HG03097 (cell line): ENCODE measurements at regions not wholly inside any gene's neighbourhood (a gene's known extent, or its start where the extent isn't known, plus 50 kb on each side); places are given as distances from the start of the nearest gene placed in this dataset.
"Not testable (repeated sequence)": the region's sequence is repeated elsewhere in the genome, so short reads cannot be mapped to it uniquely, and the experiment has no call there.

Source experiments
- ATAC-seq: cut with Tn5 transposase; IDR thresholded peaks from one replicate; pipeline ENCODE4 v1.9.1; 2021; ENCODE audit not compliant: unreplicated experiment, low FRiP score

DNA sequence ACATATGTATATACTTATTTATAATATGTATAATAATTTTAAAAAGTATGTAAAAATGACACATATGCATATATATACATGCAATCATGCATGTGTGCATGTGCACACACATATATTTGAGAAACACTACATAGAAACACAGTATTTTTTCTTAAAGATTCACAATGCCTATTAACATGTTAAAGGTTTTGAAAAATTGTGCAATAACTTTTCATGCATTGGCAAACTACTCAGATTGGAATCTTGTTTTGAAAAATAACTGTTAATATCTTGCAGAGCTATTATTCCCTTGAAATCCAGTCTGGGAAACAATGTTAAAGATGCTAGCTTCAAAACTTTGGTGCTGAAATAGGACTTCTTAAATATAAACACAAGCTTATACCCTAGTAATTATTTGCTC, 256.2 kb upstream of the P2RY1 start:
- no peak for ATAC-seq

DNA sequence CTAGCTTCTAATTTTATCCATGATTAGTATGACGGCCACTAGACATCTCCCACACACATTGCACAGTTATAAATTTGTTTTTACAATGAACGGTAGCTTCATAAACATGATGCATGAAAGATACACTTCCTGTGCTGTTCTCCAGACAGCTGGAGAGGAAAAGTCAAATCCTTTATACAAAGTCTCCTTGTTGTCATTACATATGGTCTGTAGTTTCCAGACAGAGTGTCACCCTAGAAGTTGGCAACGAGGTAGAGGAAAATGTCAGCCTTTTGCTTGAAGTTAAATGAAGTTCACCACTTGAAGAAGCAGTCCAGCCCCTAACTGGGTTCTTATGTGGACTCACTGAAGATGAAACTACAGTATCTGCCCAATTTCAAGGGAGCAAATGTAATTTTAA, 253.0 kb upstream of the P2RY1 start:
- no peak for ATAC-seq

DNA sequence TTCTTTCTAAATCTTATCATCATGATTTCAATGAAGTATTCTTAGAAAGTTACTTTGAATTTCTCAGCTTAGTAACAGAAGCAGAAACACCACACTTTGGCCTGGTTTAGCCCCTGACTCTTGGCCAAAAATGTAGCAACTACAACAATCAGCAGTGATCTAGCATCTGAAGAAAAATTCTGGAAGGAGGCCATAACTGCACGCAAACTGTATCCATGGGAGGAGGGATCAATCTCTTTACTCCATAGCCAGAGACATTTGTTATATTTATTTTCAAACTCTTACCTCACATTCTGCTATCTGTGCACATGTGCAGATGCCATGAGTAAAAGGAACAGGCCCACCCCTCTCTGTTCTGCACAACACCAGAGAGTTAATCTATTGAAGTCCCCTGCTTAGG, 251.0 kb upstream of the P2RY1 start:
- ATAC-seq, result no peak

DNA sequence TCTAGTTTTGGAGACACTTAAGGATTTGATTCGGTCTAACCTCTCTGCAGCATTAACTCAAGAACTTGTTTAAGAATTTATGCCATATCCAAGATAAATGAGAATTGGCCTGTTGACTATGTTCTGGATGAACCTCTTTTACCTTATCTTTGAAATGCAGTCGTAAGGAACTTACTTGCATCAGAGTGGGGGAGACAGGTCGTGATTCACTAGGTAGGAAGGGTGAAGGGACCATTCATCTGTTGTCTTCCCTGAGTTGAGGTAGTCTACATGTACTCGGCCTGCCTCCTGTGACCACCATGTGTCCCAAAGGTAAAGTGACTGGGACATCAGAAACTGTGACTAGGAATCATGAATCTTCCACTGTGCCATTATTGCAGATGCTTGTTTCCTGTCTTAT, 248.0 kb upstream of the P2RY1 start:
- ATAC-seq, result no peak

DNA sequence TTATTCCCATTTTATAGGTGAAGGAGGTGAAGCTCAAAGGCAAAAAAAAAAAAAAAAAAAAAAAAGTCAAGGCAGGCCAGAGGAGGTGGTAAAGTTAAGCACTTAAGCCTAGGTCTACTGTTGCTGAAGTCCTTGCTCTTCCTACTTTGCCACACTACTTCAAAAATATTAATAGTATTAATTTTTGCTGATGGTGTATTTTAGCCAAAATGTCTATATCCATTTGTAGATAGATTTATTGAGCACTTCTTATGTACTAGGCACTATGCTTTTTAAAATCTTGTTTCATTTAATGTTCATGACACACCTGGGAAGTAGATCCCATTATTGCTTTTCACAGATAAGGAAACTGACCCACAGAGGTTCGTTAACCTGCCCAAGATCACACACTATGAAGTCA, 247.1 kb upstream of the P2RY1 start:
- ATAC-seq, result no peak

DNA sequence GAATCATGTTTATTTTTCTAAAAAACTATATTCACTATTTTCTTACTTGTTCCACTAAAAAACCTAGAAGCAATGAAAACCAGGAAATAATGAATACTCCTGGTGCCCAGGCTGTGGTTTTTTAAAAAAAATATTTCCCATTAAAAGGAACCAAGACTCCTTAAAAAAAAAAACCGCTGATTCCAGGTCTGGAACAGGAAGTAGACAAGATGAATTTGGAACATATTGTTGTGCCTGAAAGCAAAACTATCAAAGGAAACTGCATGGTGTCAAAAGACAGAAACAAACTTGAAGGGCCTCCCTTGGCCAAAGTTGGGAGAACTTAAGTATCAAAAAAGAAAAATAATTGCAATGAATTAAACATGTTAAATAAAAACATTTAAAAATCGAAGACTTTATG, 245.3 kb upstream of the P2RY1 start:
- ATAC-seq, result no peak

DNA sequence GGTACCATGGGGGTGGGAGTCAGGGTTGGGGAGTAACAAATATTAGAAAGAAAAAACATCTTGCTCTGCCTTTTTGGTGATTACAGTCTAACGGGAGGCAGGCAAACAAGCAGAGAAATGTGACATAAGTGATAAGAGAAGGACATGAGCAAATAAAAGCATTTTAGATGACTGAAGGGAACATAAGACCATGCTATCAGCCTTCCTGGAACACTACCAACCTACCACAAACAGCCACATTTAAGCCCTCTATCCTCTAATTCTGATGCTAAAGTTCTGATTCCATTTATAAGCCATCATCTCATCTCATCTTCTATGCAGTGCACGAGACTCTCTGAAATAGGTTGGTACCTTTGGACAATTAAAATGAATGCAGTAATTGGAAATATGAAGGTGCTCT, 243.4 kb upstream of the P2RY1 start:
- no peak for ATAC-seq

DNA sequence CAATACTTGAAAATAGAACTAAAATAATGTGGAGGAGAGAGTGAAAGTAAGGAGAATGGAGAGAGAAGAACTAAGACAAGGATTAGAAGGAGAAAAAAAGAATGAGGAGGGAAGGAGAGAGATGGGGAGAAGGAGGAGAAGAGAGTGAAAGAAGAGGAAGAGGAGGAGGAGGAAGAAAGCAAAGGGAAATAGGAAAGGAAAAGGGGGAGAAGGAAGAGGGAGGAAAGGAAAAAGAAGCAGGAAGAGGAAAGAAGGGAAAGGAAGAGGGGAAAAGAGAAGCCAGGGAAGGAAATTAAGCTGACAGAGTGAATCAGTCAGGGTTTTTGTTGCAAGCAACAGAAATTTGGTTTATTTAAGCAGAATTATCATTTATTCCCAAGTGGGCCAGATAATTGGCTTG, 241.7 kb upstream of the P2RY1 start:
- ATAC-seq, result no peak

DNA sequence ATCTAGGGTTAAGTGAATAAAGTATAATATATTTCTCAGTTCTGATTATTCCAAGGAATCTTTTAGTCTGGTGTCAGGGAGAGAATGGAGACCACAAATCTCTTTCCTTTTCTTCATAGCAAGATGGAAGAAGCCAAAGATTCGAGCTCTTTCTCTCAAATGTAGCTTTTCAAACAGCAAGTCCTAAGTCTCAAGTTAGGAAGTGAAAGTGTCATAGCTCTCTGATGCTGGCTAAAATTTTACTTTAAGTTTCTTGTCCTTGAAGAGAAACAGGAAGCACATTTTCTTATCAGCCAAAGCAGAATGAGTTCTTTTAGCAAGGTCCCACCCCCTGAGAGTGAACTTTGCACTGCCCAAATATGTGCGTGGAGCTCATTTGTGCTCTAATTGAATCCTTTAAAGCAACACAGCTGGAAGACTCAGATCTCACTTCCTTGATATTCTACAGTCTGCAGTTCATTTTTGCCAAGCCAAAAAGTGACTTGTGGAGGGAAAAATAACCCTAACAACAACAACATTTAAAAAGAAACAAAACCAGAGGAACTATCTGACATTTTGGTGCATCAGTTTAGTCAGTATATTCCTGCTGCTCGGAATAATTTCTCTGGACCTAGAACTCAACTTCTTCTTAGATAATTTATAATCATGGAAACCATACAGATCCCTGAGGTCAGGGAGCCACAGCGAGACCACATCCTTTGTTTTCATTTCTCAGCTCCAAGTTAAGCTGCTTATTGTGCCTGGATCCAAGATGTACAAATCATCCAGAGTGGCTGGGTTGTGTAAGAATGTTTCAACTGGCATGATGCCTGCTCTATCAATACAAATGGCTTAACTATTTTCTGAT, 238.7 kb upstream of the P2RY1 start:
- ATAC-seq, result peak; percentile 99

DNA sequence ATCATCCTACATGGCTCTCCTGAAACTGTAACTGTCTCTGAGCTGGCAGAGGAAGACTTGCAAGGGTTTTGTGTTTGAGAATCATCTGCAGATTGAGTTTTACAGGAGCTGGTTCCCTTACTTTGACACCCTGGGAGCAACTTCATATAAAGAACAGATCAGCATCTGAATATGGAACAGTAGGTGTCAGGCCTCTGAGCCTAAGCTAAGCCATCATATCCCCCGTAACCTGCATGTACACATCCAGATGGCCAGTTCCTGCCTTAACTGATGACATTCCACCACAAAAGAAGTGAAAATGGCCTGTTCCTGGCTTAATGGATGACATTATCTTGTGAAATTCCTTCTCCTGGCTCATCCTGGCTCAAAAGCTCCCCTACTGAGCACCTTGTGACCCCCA, 238.1 kb upstream of the P2RY1 start:
- ATAC-seq, result not testable (repeated sequence)

DNA sequence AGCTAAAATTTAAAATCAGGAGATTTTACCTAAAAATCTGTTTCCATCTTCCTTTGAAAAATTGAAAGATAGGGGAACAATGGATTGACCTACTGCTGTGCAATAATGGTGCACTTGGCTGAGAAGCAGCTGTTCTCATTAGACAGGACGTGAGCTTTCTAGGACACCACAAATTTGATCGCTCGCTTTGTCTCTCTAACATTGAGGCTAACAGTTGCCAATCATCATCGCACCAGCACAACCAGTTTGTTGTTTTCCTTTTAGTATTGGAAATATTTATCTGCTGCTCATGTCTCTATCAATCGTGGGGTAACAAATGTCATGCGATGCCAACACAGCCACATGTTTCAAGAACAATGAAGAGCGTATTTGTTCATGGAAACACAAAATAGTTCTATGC, 228.8 kb upstream of the P2RY1 start:
- ATAC-seq, result no peak

DNA sequence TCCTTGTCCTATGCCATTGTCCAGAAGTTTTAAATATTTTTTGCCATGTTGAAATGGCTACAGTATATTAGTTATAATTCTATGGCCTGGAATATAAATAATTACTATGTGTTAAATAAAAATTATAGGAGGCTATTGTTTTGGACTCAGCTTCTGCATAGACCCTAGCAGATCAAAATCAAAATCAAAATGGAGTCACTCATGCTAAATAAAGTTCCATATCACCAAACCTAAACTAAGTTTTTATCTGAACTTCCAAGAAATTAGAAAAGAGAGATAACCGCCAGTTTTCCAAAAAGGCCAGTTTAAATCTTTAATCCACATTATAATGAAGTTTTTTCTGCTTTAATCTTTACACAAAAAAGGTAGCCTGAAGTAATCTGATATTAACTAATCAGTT, 227.8 kb upstream of the P2RY1 start:
- no peak for ATAC-seq

DNA sequence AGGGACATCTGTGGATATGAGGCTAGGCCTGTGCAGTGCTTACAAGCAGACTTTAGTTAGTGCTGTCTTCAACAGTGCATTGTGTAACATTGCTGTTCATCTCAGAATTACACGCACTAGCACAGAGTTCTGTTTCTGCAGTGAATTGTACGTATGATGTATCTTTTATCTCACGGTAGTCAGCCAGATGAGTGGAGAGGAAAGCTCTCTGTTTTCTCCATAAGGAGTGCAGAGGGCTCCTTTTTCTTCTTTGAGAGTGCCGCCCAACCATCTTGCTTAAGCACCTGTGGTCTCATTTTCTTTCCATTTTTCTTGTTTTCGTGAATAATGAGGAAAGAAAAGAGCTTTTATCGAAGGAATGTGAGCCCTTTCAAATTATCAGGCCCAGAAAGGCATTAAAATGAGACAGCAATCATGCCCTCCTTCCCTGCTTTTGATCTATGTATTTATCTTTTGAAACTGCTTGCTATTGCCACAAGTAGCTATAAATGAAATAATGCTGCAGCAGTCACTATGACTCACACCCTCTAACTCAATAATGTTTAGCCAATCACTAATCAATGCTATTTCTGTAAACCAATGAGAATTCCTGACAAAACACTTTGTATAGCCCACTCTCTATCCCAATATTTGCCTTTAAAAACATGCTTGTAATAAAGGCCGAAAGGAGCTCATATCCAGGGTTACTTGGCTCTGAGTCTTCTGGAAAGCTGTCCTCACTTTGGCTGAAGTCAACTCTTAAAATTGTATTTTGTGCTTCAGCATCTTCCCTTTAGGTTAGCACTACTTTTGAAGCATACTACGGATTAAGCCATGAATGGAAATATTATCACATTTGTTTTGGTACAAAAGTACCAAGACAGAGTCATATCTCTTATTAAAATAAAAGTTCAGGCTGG, 226.0 kb upstream of the P2RY1 start:
- ATAC-seq, result no peak

DNA sequence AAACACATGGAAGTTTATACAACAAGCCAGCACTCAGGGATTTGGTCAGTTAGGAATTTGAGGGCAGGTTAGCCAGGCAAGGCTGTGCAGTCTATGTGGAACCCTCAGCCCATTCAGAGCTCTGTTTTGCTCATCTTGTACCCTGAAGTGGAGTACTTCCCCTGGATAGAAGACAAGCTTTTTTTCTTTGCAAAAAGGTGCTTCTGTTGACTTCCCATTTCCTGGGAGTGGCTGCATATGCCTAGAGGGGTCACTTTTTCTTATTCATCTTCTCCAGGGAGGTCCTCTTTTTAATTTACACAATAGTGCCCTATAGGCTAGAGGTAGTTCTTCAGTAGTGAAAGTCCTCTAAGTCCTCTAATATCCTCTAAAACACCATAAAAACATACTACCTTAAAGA, 225.0 kb upstream of the P2RY1 start:
- no peak for ATAC-seq

DNA sequence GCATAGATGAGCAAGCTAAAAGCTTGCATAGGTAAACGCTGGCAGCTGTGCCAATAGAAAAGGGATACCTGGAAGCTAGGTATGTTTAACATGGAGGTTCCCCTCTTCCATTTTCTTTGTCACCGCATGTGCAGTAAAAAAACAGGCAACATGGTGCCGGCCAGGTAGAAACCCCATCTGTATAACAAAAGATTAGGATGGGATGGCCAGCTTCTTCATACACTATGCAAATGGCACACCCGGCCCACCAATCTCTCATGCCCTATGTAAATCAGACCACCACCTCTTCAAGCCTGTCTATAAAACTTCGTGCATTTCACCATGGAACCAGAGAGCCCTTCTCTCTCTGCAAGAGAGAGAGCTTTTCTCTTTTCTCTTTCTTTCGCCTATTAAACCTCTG, 224.3 kb upstream of the P2RY1 start:
- no peak for ATAC-seq

DNA sequence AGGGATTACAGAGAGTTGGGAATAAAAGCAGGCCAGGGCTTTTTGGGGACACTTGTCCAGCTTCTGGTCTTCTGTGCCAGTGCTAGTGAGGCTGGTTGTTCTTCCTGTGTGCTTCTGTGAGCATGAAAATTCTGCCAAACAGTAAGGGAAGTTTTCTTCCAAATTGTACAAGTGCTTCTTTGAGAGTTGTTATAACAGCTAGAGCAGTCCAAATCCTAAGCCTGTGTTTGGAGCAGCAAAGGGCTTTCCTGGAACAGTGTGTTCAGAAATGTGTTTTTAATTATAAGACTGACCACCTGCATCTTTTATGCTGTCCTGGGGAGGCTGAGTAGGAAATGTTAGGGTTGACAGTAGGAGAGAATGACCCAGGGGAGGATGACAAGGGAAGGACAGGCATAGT, 223.0 kb upstream of the P2RY1 start:
- ATAC-seq, result no peak

DNA sequence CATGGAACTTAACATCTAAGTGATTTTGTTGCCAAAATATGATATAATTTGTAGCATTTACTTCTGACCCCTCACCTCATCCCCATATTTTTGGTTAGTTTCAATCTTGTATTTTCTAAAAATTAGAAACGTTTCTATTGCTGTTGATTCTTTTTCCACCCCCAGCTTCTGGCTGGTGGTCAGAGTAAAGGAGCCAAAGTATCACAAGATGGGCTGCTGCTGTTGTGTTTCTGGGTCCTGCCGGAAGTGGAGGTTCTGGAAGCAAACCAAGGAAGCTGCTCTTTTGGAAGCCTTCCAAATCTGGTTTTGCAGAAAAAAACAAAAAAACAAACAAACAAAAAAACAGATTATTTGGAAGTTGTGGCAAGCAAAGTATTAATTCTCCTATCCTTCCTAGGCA, 221.1 kb upstream of the P2RY1 start:
- ATAC-seq, result no peak

DNA sequence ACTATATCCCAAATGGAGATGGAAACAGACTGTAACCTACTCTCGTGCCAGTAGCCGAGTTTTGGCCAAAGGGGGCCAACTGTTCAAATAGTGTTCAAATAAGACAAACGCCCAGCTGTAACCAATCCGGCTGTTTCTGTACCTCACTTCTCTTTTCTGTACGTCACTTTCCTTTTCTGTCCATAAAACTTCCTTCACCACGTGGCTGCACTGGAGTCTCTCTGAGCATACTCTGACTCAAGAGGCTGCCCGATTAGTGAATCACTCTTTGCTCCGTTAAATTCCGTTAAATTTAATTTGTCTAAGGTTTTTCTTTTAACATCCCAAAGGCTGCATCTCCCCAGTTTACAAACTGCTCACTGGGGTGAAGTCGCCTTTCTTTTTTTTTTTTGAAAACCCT, 219.2 kb upstream of the P2RY1 start:
- no peak for ATAC-seq

DNA sequence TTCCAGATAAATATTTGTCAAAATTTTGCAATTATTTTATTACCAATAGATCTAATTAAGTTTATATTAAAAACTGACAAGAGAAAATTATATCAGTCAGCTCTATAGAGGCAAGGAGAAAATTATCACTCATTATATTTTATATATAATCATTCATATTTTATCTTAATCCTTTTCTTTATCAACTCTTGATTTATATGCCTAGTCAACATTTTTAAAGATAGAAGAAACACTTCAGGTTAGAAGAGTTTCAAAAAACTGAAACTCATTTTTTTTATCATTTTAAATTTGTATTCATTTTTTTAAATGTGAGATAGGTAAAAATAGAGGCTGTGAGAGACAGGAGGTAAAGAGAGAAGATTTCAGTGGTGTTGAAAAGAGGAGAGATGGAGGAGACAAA, 217.3 kb upstream of the P2RY1 start:
- ATAC-seq, result no peak

DNA sequence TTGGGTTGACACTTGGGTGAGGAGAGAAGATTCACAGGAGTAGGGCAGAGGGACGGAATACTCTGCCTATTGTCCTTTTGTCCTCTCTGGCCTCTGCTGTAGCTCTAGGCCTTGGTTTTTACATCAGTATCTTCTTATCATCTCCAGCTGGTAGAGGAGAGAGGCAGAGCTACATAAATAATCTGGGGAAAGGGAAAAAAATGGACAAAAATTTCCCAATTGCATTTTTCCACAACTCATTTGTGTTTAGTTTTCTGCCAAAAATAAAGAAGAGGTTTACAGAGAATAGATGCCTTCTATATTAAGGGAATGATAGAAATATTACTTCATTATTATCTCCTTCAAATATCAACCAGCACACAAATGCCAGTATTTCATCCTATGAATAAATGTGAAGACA, 216.4 kb upstream of the P2RY1 start:
- no peak for ATAC-seq

DNA sequence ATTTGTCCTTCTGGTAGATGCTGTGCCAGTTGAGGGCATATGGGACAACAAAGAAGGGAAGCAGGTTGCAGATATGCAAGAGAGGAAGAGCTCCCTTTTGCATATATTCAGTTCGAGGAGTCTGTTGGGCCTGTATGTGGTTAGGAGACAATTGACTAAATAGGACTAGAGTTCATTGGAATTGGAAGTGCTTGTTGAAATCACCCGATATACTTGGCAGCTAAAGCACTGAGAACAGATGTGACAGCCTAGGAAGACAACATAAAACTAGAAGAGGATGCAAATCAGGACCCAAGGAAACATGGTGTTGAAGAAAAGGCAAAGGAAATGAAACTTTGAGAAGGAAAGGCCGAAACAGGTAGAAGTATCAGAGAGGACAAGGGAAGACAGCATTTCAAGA, 215.2 kb upstream of the P2RY1 start:
- ATAC-seq, result no peak

DNA sequence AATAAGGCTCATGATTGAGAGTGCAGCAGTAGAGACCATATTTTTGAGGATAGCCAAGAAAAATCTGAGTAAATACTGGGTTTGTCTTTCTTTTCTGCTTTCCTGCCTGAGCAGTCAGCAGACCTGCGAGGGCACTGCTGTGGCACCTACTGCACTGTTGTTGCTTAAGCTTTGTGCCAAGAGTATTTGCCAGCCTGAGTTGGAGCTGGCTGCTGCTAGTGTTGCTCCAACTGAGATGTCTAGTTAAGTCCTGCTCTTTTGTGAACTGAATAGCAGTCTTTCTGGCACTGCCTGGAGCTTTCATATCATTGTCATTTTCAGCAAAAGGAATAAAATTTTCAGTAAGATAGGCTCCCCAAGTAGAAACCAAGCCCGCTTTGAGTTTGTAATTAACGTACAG, 214.5 kb upstream of the P2RY1 start:
- ATAC-seq, result no peak
